ENCODE measurements at regions not wholly inside any gene's neighbourhood (a gene's known extent, or its start where the extent isn't known, plus 50 kb on each side); places are given as distances from the start of the nearest gene placed in this dataset.

DNA sequence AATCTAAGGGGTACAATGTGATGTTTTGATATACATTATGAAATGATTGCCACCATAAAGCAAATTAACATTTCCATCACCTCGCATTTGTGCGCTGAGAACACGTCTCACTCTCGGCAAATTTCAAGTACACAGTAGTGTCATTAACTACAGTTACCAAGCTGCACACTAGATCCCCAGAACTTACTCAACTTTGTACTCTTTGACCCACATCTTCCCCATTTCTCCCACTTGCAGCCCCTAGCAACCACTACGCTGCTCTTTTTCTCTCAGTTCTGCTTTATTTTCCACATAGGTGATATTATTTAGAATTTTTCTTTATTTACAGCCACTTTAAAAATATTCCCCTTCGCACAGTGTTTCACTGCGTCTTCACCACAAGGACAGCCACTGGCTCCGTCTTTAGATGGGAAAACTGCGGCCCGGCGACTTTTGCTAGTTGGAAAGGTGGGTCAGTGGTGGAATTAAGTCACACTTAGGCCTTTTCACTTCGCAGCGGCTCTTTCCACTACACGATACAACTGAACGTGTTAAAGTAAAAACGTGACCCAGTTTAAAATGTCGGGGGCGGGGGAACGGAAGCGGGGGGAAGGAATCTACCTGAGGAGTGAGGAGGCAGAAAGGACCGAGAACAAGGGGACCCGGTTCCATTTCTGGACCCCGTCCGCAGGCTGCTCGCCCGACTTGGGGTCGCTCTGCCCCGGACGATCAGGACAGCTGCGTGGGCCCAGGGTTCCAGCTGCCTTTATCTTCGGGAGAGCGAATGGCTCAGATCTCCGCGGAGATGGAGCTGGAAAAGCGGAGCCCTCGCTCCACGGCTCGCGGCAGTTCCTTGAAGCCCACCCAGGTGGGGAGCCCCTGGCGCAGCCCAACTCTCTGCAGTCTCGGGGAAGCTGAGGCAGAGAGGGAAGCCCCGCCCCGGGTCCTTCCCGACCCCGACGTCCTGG lies 486.1 kb downstream of the UQCRFS1 start:
- ATAC-seq, result peak; percentile 8
- H3K36me3 Mint-ChIP-seq, result peaks cover 23% of the 10 kb centered on the region
- TF ChIP-seq MXD4 (CRISPR knock-in tag; IDR thresholded peaks at IDR 0.05; ENCODE audit: borderline replicate concordance) (no peak), TEAD1 (CRISPR knock-in tag; IDR thresholded peaks at IDR 0.05) (no peak), GABPB1 (CRISPR knock-in tag; IDR thresholded peaks at IDR 0.05) (no peak), GRHL2 (CRISPR knock-in tag; IDR thresholded peaks at IDR 0.05; ENCODE audit: insufficient replicate concordance, severe bottlenecking) (no peak), HMGA2 (CRISPR knock-in tag; IDR thresholded peaks at IDR 0.05) (no peak), SP1 (CRISPR knock-in tag; conservative IDR thresholded peaks at IDR 0.05) (no peak), ZNF121 (CRISPR knock-in tag; IDR thresholded peaks at IDR 0.05) (no peak), JUN (CRISPR knock-in tag; IDR thresholded peaks at IDR 0.05) (no peak), NFE2L1 (CRISPR knock-in tag; IDR thresholded peaks at IDR 0.05) (no peak)
- TF ChIP-seq, protein P1, sequence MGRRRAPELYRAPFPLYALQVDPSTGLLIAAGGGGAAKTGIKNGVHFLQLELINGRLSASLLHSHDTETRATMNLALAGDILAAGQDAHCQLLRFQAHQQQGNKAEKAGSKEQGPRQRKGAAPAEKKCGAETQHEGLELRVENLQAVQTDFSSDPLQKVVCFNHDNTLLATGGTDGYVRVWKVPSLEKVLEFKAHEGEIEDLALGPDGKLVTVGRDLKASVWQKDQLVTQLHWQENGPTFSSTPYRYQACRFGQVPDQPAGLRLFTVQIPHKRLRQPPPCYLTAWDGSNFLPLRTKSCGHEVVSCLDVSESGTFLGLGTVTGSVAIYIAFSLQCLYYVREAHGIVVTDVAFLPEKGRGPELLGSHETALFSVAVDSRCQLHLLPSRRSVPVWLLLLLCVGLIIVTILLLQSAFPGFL (CRISPR knock-in tag; IDR thresholded peaks at IDR 0.05; ENCODE audit: borderline replicate concordance), result no peak
- TF ChIP-seq, protein P2, sequence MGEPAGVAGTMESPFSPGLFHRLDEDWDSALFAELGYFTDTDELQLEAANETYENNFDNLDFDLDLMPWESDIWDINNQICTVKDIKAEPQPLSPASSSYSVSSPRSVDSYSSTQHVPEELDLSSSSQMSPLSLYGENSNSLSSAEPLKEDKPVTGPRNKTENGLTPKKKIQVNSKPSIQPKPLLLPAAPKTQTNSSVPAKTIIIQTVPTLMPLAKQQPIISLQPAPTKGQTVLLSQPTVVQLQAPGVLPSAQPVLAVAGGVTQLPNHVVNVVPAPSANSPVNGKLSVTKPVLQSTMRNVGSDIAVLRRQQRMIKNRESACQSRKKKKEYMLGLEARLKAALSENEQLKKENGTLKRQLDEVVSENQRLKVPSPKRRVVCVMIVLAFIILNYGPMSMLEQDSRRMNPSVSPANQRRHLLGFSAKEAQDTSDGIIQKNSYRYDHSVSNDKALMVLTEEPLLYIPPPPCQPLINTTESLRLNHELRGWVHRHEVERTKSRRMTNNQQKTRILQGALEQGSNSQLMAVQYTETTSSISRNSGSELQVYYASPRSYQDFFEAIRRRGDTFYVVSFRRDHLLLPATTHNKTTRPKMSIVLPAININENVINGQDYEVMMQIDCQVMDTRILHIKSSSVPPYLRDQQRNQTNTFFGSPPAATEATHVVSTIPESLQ (CRISPR knock-in tag; IDR thresholded peaks at IDR 0.05), result no peak
- TF ChIP-seq, protein P3, sequence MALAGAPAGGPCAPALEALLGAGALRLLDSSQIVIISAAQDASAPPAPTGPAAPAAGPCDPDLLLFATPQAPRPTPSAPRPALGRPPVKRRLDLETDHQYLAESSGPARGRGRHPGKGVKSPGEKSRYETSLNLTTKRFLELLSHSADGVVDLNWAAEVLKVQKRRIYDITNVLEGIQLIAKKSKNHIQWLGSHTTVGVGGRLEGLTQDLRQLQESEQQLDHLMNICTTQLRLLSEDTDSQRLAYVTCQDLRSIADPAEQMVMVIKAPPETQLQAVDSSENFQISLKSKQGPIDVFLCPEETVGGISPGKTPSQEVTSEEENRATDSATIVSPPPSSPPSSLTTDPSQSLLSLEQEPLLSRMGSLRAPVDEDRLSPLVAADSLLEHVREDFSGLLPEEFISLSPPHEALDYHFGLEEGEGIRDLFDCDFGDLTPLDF (CRISPR knock-in tag; IDR thresholded peaks at IDR 0.05), result no peak
- TF ChIP-seq, protein P4, sequence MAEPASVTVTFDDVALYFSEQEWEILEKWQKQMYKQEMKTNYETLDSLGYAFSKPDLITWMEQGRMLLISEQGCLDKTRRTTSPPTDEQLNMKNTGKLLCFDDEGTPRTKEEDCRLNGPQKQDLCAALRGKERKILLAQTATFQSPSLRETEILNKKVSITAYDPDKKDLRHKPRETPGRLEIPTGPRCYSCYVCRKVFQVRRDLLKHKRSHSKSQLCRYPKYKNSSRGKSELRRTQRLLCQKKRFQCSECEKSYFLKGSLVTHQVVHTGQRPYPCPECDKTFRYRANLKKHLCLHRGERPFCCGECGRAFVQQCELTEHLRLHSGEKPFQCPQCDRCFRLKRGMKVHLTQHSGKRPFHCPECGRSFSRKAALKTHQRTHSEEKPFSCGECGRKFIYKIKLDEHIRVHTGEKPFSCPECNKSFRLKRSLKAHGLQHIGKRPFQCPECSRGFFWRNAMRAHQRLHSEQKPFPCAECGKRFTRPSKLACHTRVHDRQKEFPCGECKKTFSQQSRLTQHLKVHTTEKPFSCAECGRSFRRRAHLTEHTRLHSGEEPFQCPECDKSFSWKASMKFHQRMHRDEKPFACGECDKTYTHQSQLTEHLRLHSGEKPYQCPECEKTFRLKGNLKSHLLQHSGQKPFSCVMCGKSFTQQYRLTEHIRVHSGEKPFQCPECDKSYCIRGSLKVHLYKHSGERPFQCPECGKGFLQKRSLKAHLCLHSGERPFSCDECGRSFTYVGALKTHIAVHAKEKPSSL (CRISPR knock-in tag; conservative IDR thresholded peaks at IDR 0.05), result no peak
- TF ChIP-seq, protein P5, sequence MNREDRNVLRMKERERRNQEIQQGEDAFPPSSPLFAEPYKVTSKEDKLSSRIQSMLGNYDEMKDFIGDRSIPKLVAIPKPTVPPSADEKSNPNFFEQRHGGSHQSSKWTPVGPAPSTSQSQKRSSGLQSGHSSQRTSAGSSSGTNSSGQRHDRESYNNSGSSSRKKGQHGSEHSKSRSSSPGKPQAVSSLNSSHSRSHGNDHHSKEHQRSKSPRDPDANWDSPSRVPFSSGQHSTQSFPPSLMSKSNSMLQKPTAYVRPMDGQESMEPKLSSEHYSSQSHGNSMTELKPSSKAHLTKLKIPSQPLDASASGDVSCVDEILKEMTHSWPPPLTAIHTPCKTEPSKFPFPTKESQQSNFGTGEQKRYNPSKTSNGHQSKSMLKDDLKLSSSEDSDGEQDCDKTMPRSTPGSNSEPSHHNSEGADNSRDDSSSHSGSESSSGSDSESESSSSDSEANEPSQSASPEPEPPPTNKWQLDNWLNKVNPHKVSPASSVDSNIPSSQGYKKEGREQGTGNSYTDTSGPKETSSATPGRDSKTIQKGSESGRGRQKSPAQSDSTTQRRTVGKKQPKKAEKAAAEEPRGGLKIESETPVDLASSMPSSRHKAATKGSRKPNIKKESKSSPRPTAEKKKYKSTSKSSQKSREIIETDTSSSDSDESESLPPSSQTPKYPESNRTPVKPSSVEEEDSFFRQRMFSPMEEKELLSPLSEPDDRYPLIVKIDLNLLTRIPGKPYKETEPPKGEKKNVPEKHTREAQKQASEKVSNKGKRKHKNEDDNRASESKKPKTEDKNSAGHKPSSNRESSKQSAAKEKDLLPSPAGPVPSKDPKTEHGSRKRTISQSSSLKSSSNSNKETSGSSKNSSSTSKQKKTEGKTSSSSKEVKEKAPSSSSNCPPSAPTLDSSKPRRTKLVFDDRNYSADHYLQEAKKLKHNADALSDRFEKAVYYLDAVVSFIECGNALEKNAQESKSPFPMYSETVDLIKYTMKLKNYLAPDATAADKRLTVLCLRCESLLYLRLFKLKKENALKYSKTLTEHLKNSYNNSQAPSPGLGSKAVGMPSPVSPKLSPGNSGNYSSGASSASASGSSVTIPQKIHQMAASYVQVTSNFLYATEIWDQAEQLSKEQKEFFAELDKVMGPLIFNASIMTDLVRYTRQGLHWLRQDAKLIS (CRISPR knock-in tag; IDR thresholded peaks at IDR 0.05; ENCODE audit: borderline replicate concordance), result no peak
- H3K4me3 Mint-ChIP-seq, result peak overlapping the region; percentile 79
- H3K27ac Mint-ChIP-seq, result no peak overlapping the region
- DNase-seq (ENCODE audit: low spot score), result no peak
- no peaks in the 10 kb centered on the region for H3K9me3 Mint-ChIP-seq
- peaks cover 30% of the 10 kb centered on the region for H3K27me3 Mint-ChIP-seq (ENCODE audit: low read depth)
- POLR2A ChIA-PET, result interaction anchor here (0.6 kb wide), 1 partner anchor 129 kb away, joined by 5 read pairs; no protein-coding TSS in a partner anchor
- CTCF ChIA-PET, result interaction anchor here (0.6 to 3.2 kb wide), 25 partner anchors 9 to 745 kb away, joined by 3 to 36 read pairs (median 4); no protein-coding TSS in a partner anchor
- H3K4me1 Mint-ChIP-seq, result peaks cover 12% of the 10 kb centered on the region

Data from WTC11 (cell line).